GM19025 (cell line): ENCODE measurements at regions not wholly inside any gene's neighbourhood (a gene's known extent, or its start where the extent isn't known, plus 50 kb on each side); places are given as distances from the start of the nearest gene placed in this dataset.

Experiments
- ATAC-seq: cut with Tn5 transposase; IDR thresholded peaks from one replicate; pipeline ENCODE4 v1.9.1; 2021; ENCODE audit warnings: mild to moderate bottlenecking, low read depth, moderate library complexity; ENCODE audit not compliant: unreplicated experiment

- ATAC-seq, result no peak
These were observed 337.0 kb downstream of the PLK2 start for GRCh38 chr5:58122848-58123392.

GRCh38 chr5:58122157-58122556 is 337.7 kb downstream of the PLK2 start:
- no peak for ATAC-seq

- no peak for ATAC-seq
These were observed 338.5 kb downstream of the PLK2 start for GRCh38 chr5:58121391-58121790.

GRCh38 chr5:58117542-58117941 is 342.3 kb downstream of the PLK2 start:
- no peak for ATAC-seq

GRCh38 chr5:58116346-58116745 is 343.5 kb downstream of the PLK2 start:
- ATAC-seq, result no peak

GRCh38 chr5:58115811-58116210 is 344.1 kb downstream of the PLK2 start:
- ATAC-seq, result no peak

GRCh38 chr5:58114324-58114723 is 345.6 kb downstream of the PLK2 start:
- no peak for ATAC-seq

GRCh38 chr5:58113172-58113571 is 346.7 kb downstream of the PLK2 start:
- no peak for ATAC-seq

- ATAC-seq, result no peak
These were observed 351.4 kb downstream of the PLK2 start for GRCh38 chr5:58108511-58108910.

GRCh38 chr5:58107704-58108103 is 352.2 kb downstream of the PLK2 start:
- ATAC-seq, result no peak

GRCh38 chr5:58106754-58107410 is 353.0 kb downstream of the PLK2 start:
- ATAC-seq, result no peak

- ATAC-seq, result no peak
These were observed 354.1 kb downstream of the PLK2 start for GRCh38 chr5:58105836-58106235.

- ATAC-seq, result no peak
These were observed 360.6 kb downstream of the PLK2 start for GRCh38 chr5:58099257-58099656.

- ATAC-seq, result no peak
These were observed 365.9 kb downstream of the PLK2 start for GRCh38 chr5:58094031-58094430.

- ATAC-seq, result no peak
These were observed 369.2 kb downstream of the PLK2 start for GRCh38 chr5:58090704-58091103.

- ATAC-seq, result no peak
These were observed 370.9 kb downstream of the PLK2 start for GRCh38 chr5:58088941-58089340.

- ATAC-seq, result no peak
These were observed 372.0 kb downstream of the PLK2 start for GRCh38 chr5:58087905-58088304.

- no peak for ATAC-seq
These were observed 372.8 kb downstream of the PLK2 start for GRCh38 chr5:58087123-58087522.

- no peak for ATAC-seq
These were observed 374.1 kb downstream of the PLK2 start for GRCh38 chr5:58085800-58086199.

GRCh38 chr5:58081435-58081834 is 378.5 kb downstream of the PLK2 start:
- no peak for ATAC-seq

- ATAC-seq, result no peak
These were observed 379.3 kb downstream of the PLK2 start for GRCh38 chr5:58080573-58080972.

- no peak for ATAC-seq
These were observed 381.9 kb downstream of the PLK2 start for GRCh38 chr5:58077966-58078365.

- no peak for ATAC-seq
These were observed 382.5 kb downstream of the PLK2 start for GRCh38 chr5:58077416-58077815.
